SKM-1 treated with dmso at 0.1 percent for 144 hours (cell line): ENCODE measurements at regions not wholly inside any gene's neighbourhood (a gene's known extent, or its start where the extent isn't known, plus 50 kb on each side); places are given as distances from the start of the nearest gene placed in this dataset.

Experiments used
- DNase-seq: peaks from one replicate; lab custom pipeline; 2025; ENCODE audit not compliant: unreplicated experiment; lab: John Stamatoyannopoulos, UW

- DNase-seq, result no peak
These were observed 62.5 kb upstream of the CD44 start for GRCh38 chr11:35076201-35077100.

GRCh38 chr11:35077709-35078469 is 61.1 kb upstream of the CD44 start:
- peak; percentile 58 for DNase-seq

GRCh38 chr11:35078470-35078735 is 60.6 kb upstream of the CD44 start:
- DNase-seq, result no peak

DNA sequence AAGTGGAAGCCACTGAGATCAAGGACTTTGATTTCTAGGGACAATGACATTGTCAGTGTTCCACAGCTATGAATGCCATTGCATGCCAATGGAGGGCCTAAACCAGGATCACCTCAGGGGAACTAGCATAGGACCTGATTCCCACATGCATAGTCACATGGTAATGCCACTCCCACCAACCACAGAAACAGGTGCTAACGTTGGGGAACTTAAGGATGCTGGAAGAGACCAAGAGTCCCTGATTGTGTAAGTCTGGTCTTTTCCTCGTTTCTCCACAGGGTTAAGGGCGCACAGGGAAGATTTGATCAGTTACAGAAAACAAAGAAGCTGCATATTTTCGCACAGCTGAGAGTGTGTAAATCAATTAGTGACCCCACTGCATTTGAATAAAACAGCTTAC is 59.4 kb upstream of the CD44 start:
- no peak for DNase-seq

GRCh38 chr11:35082321-35083180 is 56.4 kb upstream of the CD44 start:
- peak; percentile 86 for DNase-seq

GRCh38 chr11:35083181-35083430 is 55.9 kb upstream of the CD44 start:
- DNase-seq, result no peak

DNA sequence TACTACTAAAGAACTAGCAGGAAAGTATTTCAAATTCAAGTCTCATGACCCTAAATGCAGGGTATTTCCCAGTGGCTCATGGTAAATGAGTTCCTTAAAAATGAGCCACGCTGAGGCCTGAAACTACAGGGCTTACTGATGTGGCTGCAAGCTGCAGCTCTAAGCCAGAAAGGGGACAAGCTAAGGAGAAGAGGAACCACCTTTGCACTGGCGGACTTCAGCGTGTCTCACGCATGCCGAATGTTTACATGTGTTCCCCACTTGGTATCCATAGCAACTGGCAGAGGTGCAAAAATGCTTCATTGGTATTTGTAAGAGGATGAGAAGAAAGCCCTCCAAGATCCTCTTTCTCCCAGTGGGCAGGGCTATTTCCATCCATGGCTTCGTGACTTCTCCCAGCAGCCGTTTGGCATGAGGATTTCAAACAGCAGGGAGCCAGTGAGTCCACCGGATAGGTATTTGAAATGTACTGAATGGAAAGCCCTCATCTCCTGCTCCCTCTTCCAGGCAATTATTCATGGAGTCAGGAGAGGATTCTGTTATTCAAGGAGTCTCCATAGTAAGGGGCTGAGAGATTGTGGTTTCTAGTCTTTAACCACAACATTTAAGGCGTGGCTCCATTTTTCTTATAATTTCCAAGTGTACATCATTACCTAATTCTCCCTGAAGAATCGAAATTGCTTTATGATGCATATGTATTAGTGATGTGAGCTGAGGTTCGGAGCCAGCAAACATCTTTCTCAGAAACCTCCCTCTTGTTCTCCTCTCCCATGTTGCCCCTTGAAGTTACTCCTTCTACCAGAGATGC is 55.3 kb upstream of the CD44 start:
- DNase-seq, result peak; percentile 94

GRCh38 chr11:35084817-35085440 is 54.0 kb upstream of the CD44 start:
- no peak for DNase-seq

DNA sequence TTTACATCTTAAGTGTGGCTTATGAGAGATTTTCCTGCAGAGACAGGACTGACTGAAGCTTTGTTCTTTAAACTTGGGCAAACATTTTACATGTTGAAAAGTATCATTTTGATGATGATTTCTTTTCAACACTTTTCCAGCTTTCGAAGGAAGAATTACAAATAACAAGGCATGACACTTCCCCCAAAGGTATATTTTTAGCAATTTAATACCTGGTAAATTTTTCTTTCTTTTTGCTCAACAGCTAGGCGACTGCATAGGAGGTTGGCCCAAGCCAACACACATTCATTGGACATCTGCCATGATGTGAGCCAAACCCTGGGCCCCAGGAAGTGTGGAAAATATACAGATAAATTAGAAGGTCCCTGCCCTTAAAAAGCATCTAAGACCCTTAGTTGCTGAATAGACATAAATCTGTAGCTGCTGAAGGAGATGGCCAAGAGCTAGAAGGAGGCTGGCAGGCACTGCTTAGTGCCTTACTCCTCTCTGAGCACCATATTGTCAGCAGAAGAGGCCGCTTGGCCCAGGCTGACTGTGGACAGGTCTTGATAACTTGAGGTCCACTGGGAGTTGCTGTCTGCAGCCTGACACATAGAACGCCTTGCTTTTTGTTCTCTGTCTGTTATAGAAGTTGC is 53.3 kb upstream of the CD44 start:
- DNase-seq, result no peak

GRCh38 chr11:35087648-35088047 is 51.3 kb upstream of the CD44 start:
- no peak for DNase-seq

DNA sequence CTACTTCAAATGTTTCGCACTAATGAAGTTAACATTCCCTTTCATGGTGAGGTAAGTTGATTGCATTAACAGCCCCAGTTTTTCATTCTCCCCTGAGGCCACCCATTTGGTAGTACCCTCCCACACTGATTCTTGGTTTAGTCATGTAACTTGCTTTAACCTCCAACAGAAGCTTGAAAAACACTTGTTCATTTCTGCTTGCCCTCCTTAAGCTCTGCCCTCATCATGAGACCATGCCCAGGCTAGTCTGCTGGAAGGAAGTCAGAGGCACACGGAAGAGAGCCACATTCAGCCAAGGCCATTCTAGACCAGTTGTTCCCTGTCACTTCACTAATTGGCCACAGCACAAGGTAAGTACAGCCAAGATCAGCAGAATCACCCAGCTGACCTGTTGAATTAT is 50.7 kb upstream of the CD44 start:
- DNase-seq, result no peak

DNA sequence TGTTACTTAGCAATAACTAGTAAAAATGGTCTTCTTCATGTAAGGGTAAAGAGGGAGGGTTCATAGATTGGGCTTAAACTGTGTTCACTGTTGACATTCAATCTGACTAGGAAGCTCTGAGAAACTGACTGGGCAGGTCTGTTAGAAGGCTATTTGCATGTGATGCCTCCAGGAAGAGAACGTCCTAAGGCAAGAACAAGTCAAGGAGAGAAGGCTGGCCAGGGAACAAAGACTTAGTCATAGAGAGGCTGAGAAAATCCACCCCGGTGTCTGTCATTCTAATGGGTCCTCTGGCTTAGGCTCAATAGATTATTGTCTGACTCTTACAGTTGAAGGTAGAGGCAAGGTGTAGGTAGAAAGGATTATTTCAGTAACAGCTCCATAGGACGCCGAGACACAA is 50.3 kb upstream of the CD44 start:
- no peak for DNase-seq
